ENCODE measurements at regions not wholly inside any gene's neighbourhood (a gene's known extent, or its start where the extent isn't known, plus 50 kb on each side); places are given as distances from the start of the nearest gene placed in this dataset.
"Not testable (repeated sequence)": the region's sequence is repeated elsewhere in the genome, so short reads cannot be mapped to it uniquely, and the experiment has no call there.

GRCh38 chr2:88959480-88960204 is 268.2 kb downstream of the RPIA start:
- intact Hi-C loops (cut with DNase I): no loop called here
- no peak for DNase-seq

- DNase-seq; intact Hi-C loops (cut with DNase I): not testable (repeated sequence)
These were observed 269.9 kb downstream of the RPIA start for GRCh38 chr2:88961323-88961722.

GRCh38 chr2:88967844-88968243 is 276.4 kb downstream of the RPIA start:
- intact Hi-C loops (cut with DNase I): no loop called here
- no peak for DNase-seq

- DNase-seq; intact Hi-C loops (cut with DNase I): not testable (repeated sequence)
These were observed 286.5 kb downstream of the RPIA start for GRCh38 chr2:88978011-88978410.

- DNase-seq; intact Hi-C loops (cut with DNase I): not testable (repeated sequence)
These were observed 287.0 kb downstream of the RPIA start for GRCh38 chr2:88978446-88978845.

GRCh38 chr2:88984079-88984478 is 292.6 kb downstream of the RPIA start:
- DNase-seq; intact Hi-C loops (cut with DNase I): not testable (repeated sequence)

GRCh38 chr2:88986721-88987330 is 295.4 kb downstream of the RPIA start:
- DNase-seq; intact Hi-C loops (cut with DNase I): not testable (repeated sequence)

- DNase-seq; intact Hi-C loops (cut with DNase I): not testable (repeated sequence)
These were observed 297.1 kb downstream of the RPIA start for GRCh38 chr2:88988617-88989016.

- intact Hi-C loops (cut with DNase I); DNase-seq: not testable (repeated sequence)
These were observed 301.3 kb downstream of the RPIA start for GRCh38 chr2:88992819-88993218.

- intact Hi-C loops (cut with DNase I); DNase-seq: not testable (repeated sequence)
These were observed 303.4 kb downstream of the RPIA start for GRCh38 chr2:88994856-88995255.

- DNase-seq; intact Hi-C loops (cut with DNase I): not testable (repeated sequence)
These were observed 305.1 kb downstream of the RPIA start for GRCh38 chr2:88996588-88996987.

- DNase-seq: no peak
- intact Hi-C loops (cut with DNase I): no loop called here
These were observed 307.9 kb downstream of the RPIA start for GRCh38 chr2:88999365-88999764.

- DNase-seq: no peak
- intact Hi-C loops (cut with DNase I): no loop called here
These were observed 308.8 kb downstream of the RPIA start for GRCh38 chr2:89000235-89000634.

GRCh38 chr2:89004238-89004637 is 312.8 kb downstream of the RPIA start:
- intact Hi-C loops (cut with DNase I): not testable (repeated sequence)

GRCh38 chr2:89020566-89020965 is 329.1 kb downstream of the RPIA start:
- DNase-seq; intact Hi-C loops (cut with DNase I): not testable (repeated sequence)

More at GRCh38 chr2:89004238-89004637, 312.8 kb downstream of the RPIA start:
- not testable (repeated sequence) for DNase-seq

GRCh38 chr2:89026296-89026695 is 334.8 kb downstream of the RPIA start:
- intact Hi-C loops (cut with DNase I); DNase-seq: not testable (repeated sequence)

- DNase-seq: peak in 3 of 42 donors; percentile 6 to 24 (median 15)
- intact Hi-C loops (cut with DNase I): not testable (repeated sequence)
These were observed 335.6 kb downstream of the RPIA start for GRCh38 chr2:89027115-89027514.

- intact Hi-C loops (cut with DNase I); DNase-seq: not testable (repeated sequence)
These were observed 336.1 kb downstream of the RPIA start for GRCh38 chr2:89027536-89027935.

GRCh38 chr2:89029257-89029656 is 337.8 kb downstream of the RPIA start:
- intact Hi-C loops (cut with DNase I): not testable (repeated sequence)
- DNase-seq: peak in 4 of 42 donors; percentile 3 to 36 (median 16)
